GM18951 (cell line): ENCODE measurements at regions not wholly inside any gene's neighbourhood (a gene's known extent, or its start where the extent isn't known, plus 50 kb on each side); places are given as distances from the start of the nearest gene placed in this dataset.

Experiments used
- POLR2A ChIP-seq: IDR thresholded peaks from 4 replicates; pipeline ENCODE4 v1.6.1; 2011; ENCODE audit warnings: mild to moderate bottlenecking; ENCODE audit not compliant: insufficient read length, insufficient read depth; ENCODE audit errors: extremely low read depth
- in situ Hi-C: fragments of 300-500 bp; cut with MboI; formaldehyde crosslinking; loops from one replicate; pipeline ENCODE4 v1.12.0; 2022; ENCODE audit warnings: low sequenced_read_pairs, mixed read lengths, inconsistent platforms; ENCODE audit not compliant: unreplicated experiment

DNA sequence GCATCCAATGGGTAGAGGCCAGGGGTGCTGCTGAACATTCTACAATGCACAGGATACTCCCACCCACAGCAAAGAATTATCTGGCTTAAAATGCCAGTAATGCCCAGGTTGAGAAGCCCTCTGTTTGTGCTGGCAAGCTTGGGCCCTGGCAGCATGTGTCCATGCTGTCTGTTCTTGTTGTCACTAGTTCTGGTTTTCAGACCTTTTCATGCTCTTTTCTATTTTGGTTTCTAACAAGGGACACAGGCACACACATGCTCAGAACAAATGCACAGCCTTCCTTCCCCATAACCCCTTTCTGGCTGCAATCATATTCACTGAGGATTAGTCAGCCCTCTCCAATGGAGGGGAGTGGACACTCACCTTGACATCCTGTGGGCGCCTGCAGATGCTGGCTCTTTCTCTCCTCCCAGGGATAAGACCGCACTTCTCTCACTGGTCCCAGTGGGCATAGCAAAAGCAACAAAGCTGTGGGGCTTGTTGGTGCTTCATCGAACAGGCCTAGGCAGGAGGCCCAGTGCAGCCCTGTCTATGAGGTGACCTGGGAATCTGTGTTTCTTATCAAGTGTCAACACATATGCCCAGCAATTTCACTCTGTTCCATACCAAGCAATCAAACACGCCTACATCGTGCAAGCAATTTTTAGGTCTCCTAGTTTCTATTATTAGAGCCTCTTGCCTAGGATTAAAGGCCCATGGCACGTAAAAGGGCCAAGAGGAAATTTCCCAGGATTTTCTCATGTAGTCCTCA lies 271.1 kb upstream of the CCL2 start:
- in situ Hi-C loops, result no loop called here
- no peak for TF ChIP-seq POLR2A

GRCh38 chr17:33986088-33986487 lies 269.0 kb upstream of the CCL2 start:
- in situ Hi-C loops, result no loop called here
- no peak for TF ChIP-seq POLR2A

DNA sequence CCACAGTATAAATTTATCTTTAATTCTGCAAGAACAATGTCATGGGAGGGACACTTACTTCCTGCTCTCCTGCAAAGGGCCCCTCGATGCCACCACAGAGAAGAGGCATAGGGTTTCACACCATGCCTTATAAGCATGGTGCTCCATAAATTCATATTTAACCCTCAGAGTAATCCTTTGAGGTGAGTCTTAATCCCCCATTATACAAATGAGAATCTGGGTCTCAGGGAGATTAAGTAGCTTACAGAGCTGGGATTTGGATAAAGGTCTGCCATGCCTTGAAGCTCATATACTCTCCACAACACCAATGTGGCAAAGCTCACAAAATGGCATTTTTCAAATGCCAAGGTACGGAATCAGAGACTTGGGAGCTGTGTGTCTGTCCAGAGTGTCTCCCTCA lies 268.5 kb upstream of the CCL2 start:
- in situ Hi-C loops, result no loop called here
- TF ChIP-seq POLR2A, result no peak

DNA sequence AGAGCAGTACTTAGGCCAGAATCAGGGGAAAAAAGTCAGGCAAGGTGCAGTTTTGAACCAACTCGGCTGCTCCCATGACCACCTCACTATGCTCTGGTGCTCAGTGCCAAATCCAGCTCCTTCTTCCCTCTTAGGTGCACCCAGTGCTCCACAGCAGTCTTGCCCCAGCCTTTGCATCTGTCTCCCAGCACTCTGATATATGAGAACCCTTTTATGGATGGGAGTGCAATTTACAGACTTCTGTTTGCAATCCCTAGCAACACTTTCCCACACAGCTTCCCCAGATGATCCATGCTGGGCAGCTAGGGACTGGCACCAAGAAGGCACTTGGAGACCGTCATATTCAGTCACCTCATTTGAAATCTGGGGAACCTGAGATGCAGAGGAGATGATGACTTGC lies 267.9 kb upstream of the CCL2 start:
- in situ Hi-C loops, result no loop called here
- no peak for TF ChIP-seq POLR2A

- in situ Hi-C loops, result no loop called here
- TF ChIP-seq POLR2A, result no peak
Observed at GRCh38 chr17:33989361-33990148, 265.5 kb upstream of the CCL2 start.

DNA sequence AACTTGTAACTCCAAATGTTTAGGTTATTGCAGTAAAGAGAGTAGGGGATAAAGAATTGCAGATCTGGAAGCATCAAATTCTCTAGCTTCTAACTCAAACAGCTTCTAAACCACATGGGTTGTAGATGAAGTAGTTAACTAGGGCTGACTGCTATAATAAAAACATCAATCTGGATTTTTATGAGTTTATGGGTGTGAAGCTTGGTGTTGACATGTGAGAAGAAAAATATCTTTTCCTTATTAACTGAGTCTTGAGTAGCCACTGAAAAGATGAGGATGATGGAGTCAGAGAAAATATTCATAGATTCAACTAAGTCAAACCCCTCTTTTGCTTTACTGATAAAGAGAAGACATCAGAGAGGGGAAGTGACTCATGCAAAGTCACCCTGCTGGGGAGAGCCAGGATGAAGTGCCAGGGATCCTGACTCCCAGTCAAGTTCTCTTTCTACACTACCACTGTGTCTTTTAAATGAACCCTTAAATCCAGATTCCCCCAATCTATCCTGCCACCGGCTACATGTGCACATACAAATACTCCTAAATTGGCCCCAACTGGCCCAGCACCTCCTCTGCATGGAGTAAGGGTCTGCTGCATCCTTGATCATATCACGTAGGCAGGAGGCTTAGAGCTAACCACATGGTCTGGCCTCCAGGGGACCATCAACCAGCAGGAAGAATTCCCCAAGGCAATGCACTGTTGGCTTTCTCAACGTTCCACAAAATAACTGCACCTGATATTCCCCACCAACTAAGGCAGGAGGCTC lies 264.0 kb upstream of the CCL2 start:
- in situ Hi-C loops, result no loop called here

DNA sequence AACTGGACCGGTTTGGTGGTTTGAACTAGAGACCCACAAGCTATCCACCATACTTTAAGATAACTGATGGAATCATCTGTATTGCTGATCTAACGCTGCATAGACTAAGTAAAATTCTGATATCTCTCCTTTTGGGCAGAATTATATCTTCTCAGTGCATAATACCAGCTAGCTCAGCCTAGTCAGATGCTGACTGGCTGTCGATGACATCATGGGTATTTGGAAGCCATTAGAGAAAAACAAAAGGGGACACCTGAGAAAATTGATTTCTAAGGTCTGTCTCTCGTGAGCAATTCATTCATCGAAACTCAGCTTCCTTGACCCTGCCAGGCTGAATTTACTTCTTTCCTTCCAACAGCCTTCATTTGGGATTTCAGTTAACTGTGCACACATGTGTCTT lies 263.0 kb upstream of the CCL2 start:
- TF ChIP-seq POLR2A, result no peak
- in situ Hi-C loops, result no loop called here

More for the DNA sequence above, 264.0 kb upstream of the CCL2 start:
- TF ChIP-seq POLR2A, result no peak

GRCh38 chr17:34000639-34001038 lies 254.4 kb upstream of the CCL2 start:
- no peak for TF ChIP-seq POLR2A
- in situ Hi-C loops, result no loop called here

DNA sequence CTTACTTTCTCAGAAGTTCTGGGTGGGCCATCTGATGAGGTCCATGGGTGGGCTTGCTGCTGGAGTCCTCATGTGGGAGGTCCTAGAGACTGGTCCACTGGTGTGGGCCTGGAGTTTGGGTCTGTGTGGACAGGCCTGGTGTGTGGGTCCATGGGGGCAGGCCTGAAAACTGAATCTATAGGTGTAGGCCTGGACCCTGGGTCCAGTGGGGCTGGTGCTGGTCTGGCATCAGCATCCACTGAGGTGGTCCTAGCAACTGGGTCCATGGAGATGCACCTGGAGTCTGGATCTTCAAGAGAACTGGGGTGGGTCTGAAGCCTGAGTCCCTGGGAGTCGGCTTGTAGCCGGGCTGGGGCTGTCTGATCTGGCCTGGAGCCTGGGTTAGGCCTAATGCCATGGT lies 253.8 kb upstream of the CCL2 start:
- TF ChIP-seq POLR2A, result no peak
- in situ Hi-C loops, result no loop called here

GRCh38 chr17:34006126-34006525 lies 249.0 kb upstream of the CCL2 start:
- in situ Hi-C loops, result no loop called here
- no peak for TF ChIP-seq POLR2A

GRCh38 chr17:34008125-34008524 lies 247.0 kb upstream of the CCL2 start:
- TF ChIP-seq POLR2A, result no peak
- in situ Hi-C loops, result no loop called here

DNA sequence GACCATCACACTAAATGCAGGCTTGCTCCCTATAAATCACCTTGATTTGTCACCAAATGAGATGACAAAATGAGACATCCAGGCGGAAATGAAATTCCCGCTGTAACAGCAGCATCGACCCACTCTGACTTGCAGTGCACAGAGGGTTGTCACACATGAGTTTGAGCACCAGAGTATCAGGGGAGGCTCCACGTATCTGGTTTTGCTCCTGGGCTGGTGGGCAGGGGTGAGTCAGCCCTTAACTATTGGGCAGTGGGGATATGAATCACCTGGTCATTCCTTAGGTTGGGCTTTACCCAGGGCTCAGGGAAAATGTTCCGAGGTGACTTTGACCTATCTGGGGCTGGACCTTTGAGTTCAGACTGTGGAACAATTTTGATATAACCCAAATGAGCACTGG lies 245.2 kb upstream of the CCL2 start:
- TF ChIP-seq POLR2A, result no peak
- in situ Hi-C loops, result no loop called here

DNA sequence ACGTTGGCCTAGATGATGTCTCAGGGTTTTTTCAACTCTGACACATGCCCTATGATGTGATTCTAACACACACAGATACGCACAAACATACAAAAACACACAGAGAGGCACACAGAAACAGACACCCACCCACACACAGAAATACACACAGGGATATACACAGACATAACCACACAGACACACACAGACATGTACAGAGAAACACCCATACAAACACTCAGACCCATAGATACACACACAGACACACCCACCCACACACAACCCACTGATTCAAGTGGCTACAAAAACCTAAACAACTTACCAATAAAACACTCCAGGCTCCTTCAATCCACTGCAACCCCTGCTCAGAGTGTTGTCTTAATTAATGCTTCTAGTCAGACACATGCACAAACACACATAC lies 244.6 kb upstream of the CCL2 start:
- in situ Hi-C loops, result no loop called here
- TF ChIP-seq POLR2A, result no peak

DNA sequence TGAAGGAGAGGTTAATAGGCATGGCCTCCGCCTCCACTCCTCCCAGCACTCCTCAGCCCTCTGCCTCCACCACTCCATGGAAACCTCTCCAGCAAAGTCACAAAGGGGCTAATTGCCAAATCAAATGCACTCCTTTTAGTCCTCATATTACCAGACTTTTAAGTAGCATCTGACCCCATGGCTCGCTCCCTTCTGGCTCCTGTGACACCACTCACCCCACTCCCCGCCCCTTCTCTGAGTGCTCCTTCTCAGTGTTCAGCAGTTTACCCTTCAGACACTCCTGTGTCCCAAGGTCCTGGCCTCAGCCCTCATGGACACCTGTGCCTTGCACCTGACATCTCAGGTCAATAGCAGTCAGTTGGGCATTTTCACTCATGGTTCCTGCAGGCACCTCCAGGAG lies 243.5 kb upstream of the CCL2 start:
- no peak for TF ChIP-seq POLR2A
- in situ Hi-C loops, result no loop called here
